ENCODE measurements at regions not wholly inside any gene's neighbourhood (a gene's known extent, or its start where the extent isn't known, plus 50 kb on each side); places are given as distances from the start of the nearest gene placed in this dataset.

DNA sequence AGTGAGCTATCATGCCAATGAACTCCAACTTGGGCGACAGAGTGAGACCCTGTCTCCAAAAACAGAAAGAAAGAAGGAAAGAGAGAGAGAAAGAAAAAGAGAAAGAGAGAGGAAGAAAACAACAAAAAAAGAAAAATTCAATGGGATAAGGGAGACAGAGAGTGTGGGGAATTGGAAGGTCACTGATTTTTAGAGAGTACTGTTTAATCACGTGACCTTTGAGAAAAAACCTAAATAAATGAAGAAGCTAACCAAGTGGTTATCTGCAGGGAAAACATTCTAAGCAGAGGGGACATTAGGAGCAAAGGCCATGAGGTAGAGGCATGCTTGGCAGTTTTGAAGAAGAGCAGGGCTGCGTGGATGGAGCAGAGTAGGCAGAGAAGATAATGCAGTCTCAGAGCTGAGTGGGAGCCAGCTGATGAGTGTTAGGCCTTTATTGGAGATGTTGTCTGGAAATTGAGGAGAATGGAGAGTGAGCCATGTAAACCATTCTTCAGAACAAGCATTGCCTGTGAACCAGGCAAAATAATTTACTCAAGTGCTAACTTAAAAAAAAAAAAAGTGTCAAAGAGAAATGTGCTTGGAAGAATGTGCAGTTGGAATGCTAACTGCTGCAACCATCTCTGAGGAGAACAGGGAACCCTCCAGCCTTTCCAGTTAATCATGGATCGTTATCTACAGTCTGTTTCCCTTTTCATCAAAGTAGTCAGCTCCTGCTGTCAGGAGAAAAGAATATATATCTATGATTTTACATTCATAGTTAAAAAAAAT, 377.3 kb upstream of the SEMA6D start:
- TF ChIP-seq, protein P1, sequence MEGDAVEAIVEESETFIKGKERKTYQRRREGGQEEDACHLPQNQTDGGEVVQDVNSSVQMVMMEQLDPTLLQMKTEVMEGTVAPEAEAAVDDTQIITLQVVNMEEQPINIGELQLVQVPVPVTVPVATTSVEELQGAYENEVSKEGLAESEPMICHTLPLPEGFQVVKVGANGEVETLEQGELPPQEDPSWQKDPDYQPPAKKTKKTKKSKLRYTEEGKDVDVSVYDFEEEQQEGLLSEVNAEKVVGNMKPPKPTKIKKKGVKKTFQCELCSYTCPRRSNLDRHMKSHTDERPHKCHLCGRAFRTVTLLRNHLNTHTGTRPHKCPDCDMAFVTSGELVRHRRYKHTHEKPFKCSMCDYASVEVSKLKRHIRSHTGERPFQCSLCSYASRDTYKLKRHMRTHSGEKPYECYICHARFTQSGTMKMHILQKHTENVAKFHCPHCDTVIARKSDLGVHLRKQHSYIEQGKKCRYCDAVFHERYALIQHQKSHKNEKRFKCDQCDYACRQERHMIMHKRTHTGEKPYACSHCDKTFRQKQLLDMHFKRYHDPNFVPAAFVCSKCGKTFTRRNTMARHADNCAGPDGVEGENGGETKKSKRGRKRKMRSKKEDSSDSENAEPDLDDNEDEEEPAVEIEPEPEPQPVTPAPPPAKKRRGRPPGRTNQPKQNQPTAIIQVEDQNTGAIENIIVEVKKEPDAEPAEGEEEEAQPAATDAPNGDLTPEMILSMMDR (IDR thresholded peaks at IDR 0.05 in 2 of 3, conservative IDR thresholded peaks at IDR 0.05 in 1 of 3; ENCODE audit: control insufficient read depth in 2 of 3, extremely low read depth in 1 of 3, insufficient read depth in 1 of 3, low read depth in 3 of 3, low read length in 3 of 3), result no peak
- TF ChIP-seq EZH2 (IDR thresholded peaks at IDR 0.05; ENCODE audit: borderline replicate concordance, control insufficient read depth, low read depth, low read length) (no peak), ZNF207 (IDR thresholded peaks at IDR 0.05; ENCODE audit: borderline replicate concordance) (no peak), SUZ12 (IDR thresholded peaks at IDR 0.05; ENCODE audit: unreplicated experiment) (no peak)
- TF ChIP-seq, protein P2, sequence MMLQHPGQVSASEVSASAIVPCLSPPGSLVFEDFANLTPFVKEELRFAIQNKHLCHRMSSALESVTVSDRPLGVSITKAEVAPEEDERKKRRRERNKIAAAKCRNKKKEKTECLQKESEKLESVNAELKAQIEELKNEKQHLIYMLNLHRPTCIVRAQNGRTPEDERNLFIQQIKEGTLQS (IDR thresholded peaks at IDR 0.05; ENCODE audit: borderline replicate concordance, extremely low read depth, low read depth, low read length), result no peak

Data from GM12878 (cell line).